HEK293T (cell line): ENCODE measurements at regions not wholly inside any gene's neighbourhood (a gene's known extent, or its start where the extent isn't known, plus 50 kb on each side); places are given as distances from the start of the nearest gene placed in this dataset.

Source experiments
- ARNT ChIP-seq: fragments of 450-650 bp; IDR thresholded peaks from 2 replicates; pipeline ENCODE4 v1.6.1; 2017; ENCODE audit warnings: mild to moderate bottlenecking
- BHLHE40 ChIP-seq: fragments of 450-650 bp; IDR thresholded peaks from 2 replicates; pipeline ENCODE4 v1.6.1; 2016; ENCODE audit warnings: mild to moderate bottlenecking, moderate library complexity, borderline replicate concordance
- CTBP1 ChIP-seq: fragments of 450-650 bp; IDR thresholded peaks from 2 replicates; pipeline ENCODE4 v1.6.1; 2016; ENCODE audit warnings: borderline replicate concordance
- ELF4 ChIP-seq: fragments of 450-650 bp; IDR thresholded peaks from 2 replicates; pipeline ENCODE4 v1.6.1; 2017; ENCODE audit warnings: antibody characterized with exemption
- FOXA1 ChIP-seq: fragments of 450-650 bp; IDR thresholded peaks from 2 replicates; pipeline ENCODE4 v1.6.1; 2016; ENCODE audit warnings: mild to moderate bottlenecking
- FOXK2 ChIP-seq: fragments of 450-650 bp; IDR thresholded peaks from 2 replicates; pipeline ENCODE4 v1.6.1; 2016; ENCODE audit warnings: mild to moderate bottlenecking
- FOXM1 ChIP-seq: fragments of 450-650 bp; IDR thresholded peaks from 2 replicates; pipeline ENCODE4 v1.6.1; 2017; ENCODE audit warnings: mild to moderate bottlenecking, borderline replicate concordance
- HDGF ChIP-seq: fragments of 450-650 bp; IDR thresholded peaks from 2 replicates; pipeline ENCODE4 v1.6.1; 2017; ENCODE audit warnings: antibody characterized with exemption, borderline replicate concordance
- LEF1 ChIP-seq: fragments of 450-650 bp; IDR thresholded peaks from 2 replicates; pipeline ENCODE4 v1.6.1; 2017; ENCODE audit warnings: mild to moderate bottlenecking, borderline replicate concordance
- NFRKB ChIP-seq: fragments of 450-650 bp; IDR thresholded peaks from 2 replicates; pipeline ENCODE4 v1.6.1; 2016; ENCODE audit warnings: mild to moderate bottlenecking, moderate library complexity
- PKNOX1 ChIP-seq: fragments of 450-650 bp; IDR thresholded peaks from 2 replicates; pipeline ENCODE4 v1.6.1; 2016
- SP1 ChIP-seq: fragments of 450-650 bp; IDR thresholded peaks from 2 replicates; pipeline ENCODE4 v1.6.1; 2017
- SUZ12 ChIP-seq: fragments of 450-650 bp; IDR thresholded peaks from 2 replicates; pipeline ENCODE4 v1.6.1; 2016; ENCODE audit warnings: mild to moderate bottlenecking

- TF ChIP-seq FOXM1 = no peak
- TF ChIP-seq HDGF = no peak
- TF ChIP-seq SUZ12 = no peak
- no peak for TF ChIP-seq LEF1
- no peak for TF ChIP-seq SP1
- no peak for TF ChIP-seq NFRKB
- no peak for TF ChIP-seq ARNT
- TF ChIP-seq BHLHE40 = no peak
- TF ChIP-seq PKNOX1 = no peak
- TF ChIP-seq FOXK2 = no peak
- no peak for TF ChIP-seq ELF4
- TF ChIP-seq FOXA1 = no peak
- no peak for TF ChIP-seq CTBP1
Measured at GRCh38 chr3:181311186-181311585, 321.6 kb upstream of the DNAJC19 start.
